22Rv1 (cell line): ENCODE measurements at regions not wholly inside any gene's neighbourhood (a gene's known extent, or its start where the extent isn't known, plus 50 kb on each side); places are given as distances from the start of the nearest gene placed in this dataset.

Experiments
- H3K27ac ChIP-seq: fragments of 450-650 bp; 2 replicates; pipeline ENCODE4 v1.5.1; 2017
- CTCF ChIP-seq: fragments of 450-650 bp; IDR thresholded peaks from 2 replicates; pipeline ENCODE4 v1.5.1; 2017; ENCODE audit warnings: mild to moderate bottlenecking
- ZFX ChIP-seq: fragments of 450-650 bp; IDR thresholded peaks from 2 replicates; pipeline ENCODE4 v1.6.1; 2017; ENCODE audit warnings: antibody characterized with exemption, borderline replicate concordance

- H3K27ac ChIP-seq = no peak overlapping the region
- TF ChIP-seq ZFX = no peak
- no peak for TF ChIP-seq CTCF
Measured at GRCh38 chr11:19537803-19538453, 174.7 kb upstream of the NAV2 start.

DNA sequence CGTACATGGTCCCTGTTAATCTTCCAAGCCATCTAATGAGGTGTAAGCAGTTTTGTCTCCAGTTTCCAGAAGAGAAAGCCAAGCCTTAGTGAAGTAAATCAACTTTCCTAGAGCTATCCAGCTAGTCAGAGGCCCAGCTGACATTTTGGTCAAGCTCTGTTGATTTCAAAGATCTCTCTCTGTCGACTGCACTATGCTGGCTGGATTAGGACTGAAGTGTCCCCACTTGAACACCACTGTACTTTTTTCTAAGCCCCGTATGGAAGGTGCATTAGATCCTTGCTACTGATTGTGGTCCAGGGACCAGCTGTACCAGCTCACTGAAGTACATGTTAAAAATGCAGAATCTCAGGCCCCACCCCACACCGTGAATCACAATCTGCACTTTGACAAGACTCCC lies 176.5 kb upstream of the NAV2 start:
- H3K27ac ChIP-seq = no peak overlapping the region
- TF ChIP-seq ZFX = no peak
- TF ChIP-seq CTCF = no peak

GRCh38 chr11:19530505-19530904 lies 182.1 kb upstream of the NAV2 start:
- TF ChIP-seq ZFX = no peak
- no peak for TF ChIP-seq CTCF

GRCh38 chr11:19526119-19526518 lies 186.5 kb upstream of the NAV2 start:
- no peak for TF ChIP-seq ZFX
- no peak for TF ChIP-seq CTCF
- no peak overlapping the region for H3K27ac ChIP-seq

More at GRCh38 chr11:19530505-19530904, 182.1 kb upstream of the NAV2 start:
- no peak overlapping the region for H3K27ac ChIP-seq

- TF ChIP-seq CTCF (no peak), ZFX (no peak)
- H3K27ac ChIP-seq = no peak overlapping the region
Measured at GRCh38 chr11:19525714-19526113, 186.9 kb upstream of the NAV2 start.

GRCh38 chr11:19525276-19525675 lies 187.4 kb upstream of the NAV2 start:
- no peak overlapping the region for H3K27ac ChIP-seq
- TF ChIP-seq CTCF (no peak), ZFX (no peak)

DNA sequence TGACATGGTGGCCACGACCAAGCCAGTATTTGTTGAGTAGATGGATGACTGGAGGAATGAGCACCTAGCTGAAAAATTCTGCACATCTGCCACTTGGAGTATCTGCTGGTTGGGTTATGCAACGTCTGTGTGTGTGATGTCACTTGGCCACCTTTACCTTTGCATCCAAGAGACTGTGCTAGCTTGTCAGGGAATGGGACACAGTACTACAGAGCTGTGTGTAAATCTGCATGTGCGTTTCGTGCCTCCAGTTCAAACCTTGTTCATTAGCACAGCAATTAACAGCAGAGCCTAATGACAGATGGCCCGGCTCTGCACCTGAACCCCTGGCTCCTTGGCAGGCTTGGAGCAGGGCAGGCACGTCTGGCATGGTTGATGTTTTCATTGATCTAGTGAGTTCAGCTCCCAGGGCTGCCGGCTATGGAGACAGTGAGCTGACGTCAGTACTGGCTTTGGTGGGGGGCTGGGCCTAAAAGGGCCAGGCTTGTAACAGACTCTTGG lies 188.4 kb upstream of the NAV2 start:
- no peak overlapping the region for H3K27ac ChIP-seq
- TF ChIP-seq CTCF = no peak
- no peak for TF ChIP-seq ZFX
